ENCODE measurements at regions not wholly inside any gene's neighbourhood (a gene's known extent, or its start where the extent isn't known, plus 50 kb on each side); places are given as distances from the start of the nearest gene placed in this dataset.

DNA sequence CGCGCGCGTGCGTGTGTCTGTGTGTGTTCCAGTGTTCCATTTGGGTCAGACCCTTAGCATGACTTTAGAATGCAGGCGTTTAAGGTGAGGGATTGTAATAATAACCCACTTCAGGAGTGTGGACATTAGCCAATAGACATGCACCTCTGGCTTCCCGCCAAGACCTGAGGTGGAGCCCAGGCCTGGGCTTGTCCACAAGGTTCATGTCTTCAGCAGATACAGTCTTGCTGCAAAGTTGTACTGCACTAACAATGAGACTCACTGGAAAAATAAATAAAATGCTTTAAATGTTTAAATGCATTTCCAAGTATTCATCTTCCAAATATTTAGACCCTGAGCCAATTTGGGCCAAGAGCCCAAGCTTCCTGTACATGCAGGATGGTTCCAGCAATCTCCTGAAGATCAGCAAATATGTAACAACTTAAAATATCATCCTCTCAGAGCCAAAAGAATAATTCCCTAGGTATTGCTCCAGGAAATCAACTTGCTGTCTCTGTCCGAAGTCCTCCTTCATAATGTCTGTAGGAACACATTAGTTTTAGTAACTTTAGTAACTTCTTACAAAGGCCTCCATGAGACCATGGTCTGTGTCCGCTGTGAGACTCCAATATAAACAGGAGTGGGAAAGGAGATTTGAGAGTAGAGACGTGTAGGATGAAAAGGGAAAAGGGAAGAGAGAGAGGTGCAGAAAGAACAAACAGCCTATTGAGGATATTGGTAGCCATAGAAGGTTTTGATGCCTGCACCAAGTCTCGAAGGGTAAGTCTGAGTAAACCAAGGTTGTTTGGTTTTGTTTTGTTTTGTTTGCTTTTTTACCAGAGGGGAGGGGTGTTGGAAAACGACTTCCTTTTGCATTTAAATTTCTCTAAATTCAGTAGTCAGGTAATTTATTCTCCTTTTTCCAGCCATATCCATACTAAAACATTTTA lies 98.5 kb upstream of the KLF3 start:
- no peak overlapping the region for H3K27ac ChIP-seq

DNA sequence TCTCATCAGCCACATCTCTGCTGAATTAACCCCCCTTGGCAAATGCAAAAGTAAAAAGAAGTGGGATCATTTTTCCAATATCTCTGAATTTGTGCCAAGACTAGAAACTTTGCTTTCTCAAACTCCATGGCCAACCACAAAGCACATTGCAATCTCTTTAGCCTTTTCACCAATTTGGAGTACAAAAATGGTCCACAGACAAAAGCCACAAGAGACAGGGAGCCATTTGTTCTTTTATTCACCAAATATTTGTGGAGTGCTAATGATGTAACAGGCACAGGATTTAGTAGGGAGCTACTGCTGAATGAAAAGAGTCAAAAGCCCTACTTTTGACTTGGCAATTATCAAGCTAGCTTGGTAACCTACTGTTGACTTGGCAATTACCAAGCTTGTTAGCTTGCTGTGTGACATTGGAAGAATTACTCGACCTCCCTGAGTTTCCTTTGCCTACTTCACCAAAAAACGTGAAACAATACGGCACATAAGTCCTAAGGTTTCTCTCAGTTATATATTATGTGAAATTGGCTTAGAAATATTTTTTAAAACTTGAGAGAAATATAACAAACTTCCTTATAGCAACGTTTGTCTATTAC lies 97.1 kb upstream of the KLF3 start:
- TF ChIP-seq POLR2A (IDR thresholded peaks at IDR 0.05): no peak
- TF ChIP-seq, protein P1, sequence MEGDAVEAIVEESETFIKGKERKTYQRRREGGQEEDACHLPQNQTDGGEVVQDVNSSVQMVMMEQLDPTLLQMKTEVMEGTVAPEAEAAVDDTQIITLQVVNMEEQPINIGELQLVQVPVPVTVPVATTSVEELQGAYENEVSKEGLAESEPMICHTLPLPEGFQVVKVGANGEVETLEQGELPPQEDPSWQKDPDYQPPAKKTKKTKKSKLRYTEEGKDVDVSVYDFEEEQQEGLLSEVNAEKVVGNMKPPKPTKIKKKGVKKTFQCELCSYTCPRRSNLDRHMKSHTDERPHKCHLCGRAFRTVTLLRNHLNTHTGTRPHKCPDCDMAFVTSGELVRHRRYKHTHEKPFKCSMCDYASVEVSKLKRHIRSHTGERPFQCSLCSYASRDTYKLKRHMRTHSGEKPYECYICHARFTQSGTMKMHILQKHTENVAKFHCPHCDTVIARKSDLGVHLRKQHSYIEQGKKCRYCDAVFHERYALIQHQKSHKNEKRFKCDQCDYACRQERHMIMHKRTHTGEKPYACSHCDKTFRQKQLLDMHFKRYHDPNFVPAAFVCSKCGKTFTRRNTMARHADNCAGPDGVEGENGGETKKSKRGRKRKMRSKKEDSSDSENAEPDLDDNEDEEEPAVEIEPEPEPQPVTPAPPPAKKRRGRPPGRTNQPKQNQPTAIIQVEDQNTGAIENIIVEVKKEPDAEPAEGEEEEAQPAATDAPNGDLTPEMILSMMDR (IDR thresholded peaks at IDR 0.05): no peak
- no peaks in the 10 kb centered on the region for H3K27me3 ChIP-seq
- H3K4me1 ChIP-seq: peaks cover 0 to 22% (median 2%) of the 10 kb centered on the region in 4 donors
- H3K36me3 ChIP-seq: no peaks in the 10 kb centered on the region
- no peaks in the 10 kb centered on the region for H3K9me3 ChIP-seq
- no peak overlapping the region for H3K27ac ChIP-seq
- no peak overlapping the region for H3K4me3 ChIP-seq
- DNase-seq: no peak

More for the DNA sequence above, 98.5 kb upstream of the KLF3 start:
- TF ChIP-seq POLR2A (IDR thresholded peaks at IDR 0.05): no peak
- TF ChIP-seq, protein P1 (IDR thresholded peaks at IDR 0.05): no peak
- Histone ChIP-seq H3K4me3 (no peak overlapping the region), H3K4me1 (peaks cover 0 to 17% (median 2%) of the 10 kb centered on the region in 4 donors), H3K36me3 (no peaks in the 10 kb centered on the region), H3K27me3 (no peaks in the 10 kb centered on the region), H3K9me3 (no peaks in the 10 kb centered on the region)
- DNase-seq: peak in 1 of 3 donors; percentile 59

DNA sequence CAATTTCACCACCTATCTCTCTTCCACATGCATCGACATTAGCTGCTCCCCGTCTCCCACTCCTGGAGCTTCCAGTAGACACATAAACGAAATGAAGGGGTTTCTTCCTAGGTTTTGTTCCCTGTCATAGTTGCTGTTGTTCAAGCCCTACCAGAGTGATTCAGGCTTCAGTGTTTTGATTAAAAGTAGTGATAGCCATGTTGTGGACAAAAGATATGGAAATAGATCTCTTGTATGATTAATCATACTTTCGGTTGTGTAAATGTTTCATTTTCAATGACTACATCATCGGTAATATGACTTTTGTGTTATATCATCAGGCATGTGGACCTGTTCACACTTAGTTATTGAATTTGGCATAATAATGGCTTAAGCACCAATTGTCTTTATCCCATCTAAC lies 96.5 kb upstream of the KLF3 start:
- TF ChIP-seq, protein P1 (IDR thresholded peaks at IDR 0.05): no peak
- DNase-seq: no peak
- Histone ChIP-seq H3K9me3 (no peaks in the 10 kb centered on the region), H3K36me3 (no peaks in the 10 kb centered on the region), H3K4me3 (no peak overlapping the region), H3K27me3 (no peaks in the 10 kb centered on the region), H3K4me1 (peaks cover 0 to 24% (median 2%) of the 10 kb centered on the region in 4 donors), H3K27ac (no peak overlapping the region)

DNA sequence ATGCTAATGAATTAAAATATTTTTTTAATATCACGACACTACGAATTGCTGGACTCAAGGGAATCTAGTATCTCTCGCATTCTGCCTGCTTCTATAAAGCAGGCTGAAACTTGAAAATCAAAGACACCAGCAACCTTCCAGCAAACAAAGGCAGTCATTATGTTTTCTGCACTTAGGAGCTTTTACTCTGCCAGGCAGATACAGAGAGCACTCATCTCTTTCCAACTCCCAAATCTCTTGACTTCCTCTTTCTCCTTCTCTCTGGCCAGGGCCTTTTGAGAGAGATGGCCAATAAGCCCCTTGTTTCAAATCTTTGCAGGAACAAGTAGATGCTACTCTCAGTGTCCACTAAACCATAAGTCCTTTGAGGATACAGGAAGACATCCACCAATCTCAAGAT lies 95.2 kb upstream of the KLF3 start:
- Histone ChIP-seq H3K27me3 (no peaks in the 10 kb centered on the region), H3K27ac (no peak overlapping the region), H3K36me3 (no peaks in the 10 kb centered on the region), H3K4me1 (peaks cover 0 to 18% (median 2%) of the 10 kb centered on the region in 4 donors), H3K9me3 (no peaks in the 10 kb centered on the region), H3K4me3 (no peak overlapping the region)
- no peak for DNase-seq
- TF ChIP-seq POLR2A (IDR thresholded peaks at IDR 0.05): no peak
- TF ChIP-seq, protein P1 (IDR thresholded peaks at IDR 0.05): no peak

DNA sequence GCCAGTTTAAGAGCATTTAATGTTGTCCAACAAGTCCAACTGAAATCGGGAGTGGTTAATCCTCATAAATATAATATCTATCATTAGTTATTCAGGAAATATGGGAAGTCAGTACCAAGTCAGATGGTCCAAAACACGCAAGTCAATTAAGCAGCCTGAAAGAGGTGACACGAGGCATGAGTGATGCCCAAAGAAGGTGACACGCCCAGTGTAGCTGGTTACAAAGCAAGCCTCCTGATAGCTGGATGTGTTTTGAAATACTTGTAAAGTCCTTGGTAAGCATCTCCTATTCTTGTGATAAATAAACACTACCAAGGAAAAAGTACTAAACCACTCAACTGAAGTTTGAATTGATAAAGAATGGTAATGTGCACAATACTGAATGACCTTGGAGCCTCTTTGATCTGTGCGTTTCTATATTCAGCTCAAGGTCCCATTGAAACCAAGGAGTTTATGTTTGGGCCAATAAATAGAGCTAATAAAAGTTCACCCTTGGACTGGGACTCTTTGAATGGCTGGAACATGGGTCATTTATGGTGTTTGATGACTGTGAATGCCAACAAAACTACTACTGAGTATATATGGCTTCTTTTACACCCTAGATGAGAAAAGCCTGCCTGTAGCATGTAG lies 93.2 kb upstream of the KLF3 start:
- H3K27me3 ChIP-seq: no peaks in the 10 kb centered on the region
- DNase-seq: peak in 1 of 3 donors; percentile 64
- H3K9me3 ChIP-seq: no peaks in the 10 kb centered on the region
- H3K27ac ChIP-seq: peak overlapping the region in 2 of 4 donors; percentile 72 to 84
- no peaks in the 10 kb centered on the region for H3K36me3 ChIP-seq
- peaks cover 0 to 16% (median 0%) of the 10 kb centered on the region in 4 donors for H3K4me1 ChIP-seq
- no peak for TF ChIP-seq POLR2A (IDR thresholded peaks at IDR 0.05)
- TF ChIP-seq, protein P1 (IDR thresholded peaks at IDR 0.05): no peak
- H3K4me3 ChIP-seq: no peak overlapping the region

Data from Peyer's patch (tissue), 4 donors.